ENCODE measurements at regions not wholly inside any gene's neighbourhood (a gene's known extent, or its start where the extent isn't known, plus 50 kb on each side); places are given as distances from the start of the nearest gene placed in this dataset.

- TF ChIP-seq CTCF (IDR thresholded peaks at IDR 0.05) (no peak), EP300 (IDR thresholded peaks at IDR 0.05) (no peak), POLR2AphosphoS5 (IDR thresholded peaks at IDR 0.05) (no peak)
Measured at GRCh38 chr1:239772446-239772845, 319.2 kb upstream of the FMN2 start.

All from suprapubic skin (tissue), 4 donors.